WTC11 (cell line): ENCODE measurements at regions not wholly inside any gene's neighbourhood (a gene's known extent, or its start where the extent isn't known, plus 50 kb on each side); places are given as distances from the start of the nearest gene placed in this dataset.

ENCODE experiments used
- ATAC-seq: fragments of 200-7000 bp; cut with Tn5 transposase; 2 replicates; pipeline ENCODE4 v1.10.0; 2021; ENCODE audit warnings: mild to moderate bottlenecking, moderate library complexity
- CTCF ChIA-PET: fragments of 300-600 bp; sonication (Branson Sonifier 250); formaldehyde crosslinking; loops from one replicate; lab custom pipeline; 2021; ENCODE audit warnings: antibody characterized with exemption; lab: Charles Lee
- POLR2A ChIA-PET: fragments of 350-600 bp; sonication (Branson Sonifier 250); formaldehyde crosslinking; loops from one replicate; lab custom pipeline; 2021; ENCODE audit warnings: antibody characterized with exemption; lab: Charles Lee
- DNase-seq: peaks from one replicate; pipeline ENCODE4 v3.0.0; 2021; ENCODE audit warnings: low spot score
- H3K27ac Mint-ChIP-seq: 2 replicates; pipeline ENCODE4 v1.8.0; 2021; ENCODE audit warnings: mixed read lengths
- H3K27me3 Mint-ChIP-seq: 2 replicates; pipeline ENCODE4 v1.8.0; 2021; ENCODE audit warnings: low read depth, mild to moderate bottlenecking, moderate library complexity, mixed read lengths
- H3K36me3 Mint-ChIP-seq: 2 replicates; pipeline ENCODE4 v1.8.0; 2021; ENCODE audit warnings: mixed read lengths
- H3K4me1 Mint-ChIP-seq: 2 replicates; pipeline ENCODE4 v1.8.0; 2022; ENCODE audit warnings: mixed read lengths
- H3K4me3 Mint-ChIP-seq: 2 replicates; pipeline ENCODE4 v1.8.0; 2021; ENCODE audit warnings: mild to moderate bottlenecking, moderate library complexity, mixed read lengths
- H3K9me3 Mint-ChIP-seq: 2 replicates; pipeline ENCODE4 v1.8.0; 2021; ENCODE audit warnings: mixed read lengths
- CBFB ChIP-seq: sonication (generic); formaldehyde crosslinking; IDR thresholded peaks from 2 replicates; pipeline ENCODE4 v1.8.1; 2022; ENCODE audit warnings: mild to moderate bottlenecking, low read depth, missing genetic modification reagents
- E2F1 ChIP-seq: sonication (generic); formaldehyde crosslinking; IDR thresholded peaks from 2 replicates; pipeline ENCODE4 v1.8.0; 2022; ENCODE audit warnings: mild to moderate bottlenecking, missing genetic modification reagents
- ERG ChIP-seq: fragments of 250-450 bp; sonication (Bioruptor Pico); IDR thresholded peaks from 2 replicates; pipeline ENCODE4 v1.8.0; 2021; ENCODE audit warnings: mild to moderate bottlenecking
- ESRRA ChIP-seq: sonication (generic); formaldehyde crosslinking; IDR thresholded peaks from 2 replicates; pipeline ENCODE4 v1.8.1; 2022; ENCODE audit warnings: mild to moderate bottlenecking, missing genetic modification reagents, borderline replicate concordance
- GABPB1 ChIP-seq: sonication (generic); formaldehyde crosslinking; IDR thresholded peaks from 2 replicates; pipeline ENCODE4 v1.8.1; 2023; ENCODE audit warnings: mild to moderate bottlenecking, missing genetic modification reagents
- MAX ChIP-seq: sonication (generic); formaldehyde crosslinking; IDR thresholded peaks from 2 replicates; pipeline ENCODE4 v1.8.0; 2022; ENCODE audit warnings: mild to moderate bottlenecking, missing genetic modification reagents
- NFATC4 ChIP-seq: fragments of 250-450 bp; sonication (Bioruptor Pico); IDR thresholded peaks from 2 replicates; pipeline ENCODE4 v1.9.0; 2021; ENCODE audit warnings: mild to moderate bottlenecking
- OVOL2 ChIP-seq: fragments of 250-450 bp; sonication (Bioruptor Pico); IDR thresholded peaks from 2 replicates; pipeline ENCODE4 v1.9.0; 2021; ENCODE audit warnings: mild to moderate bottlenecking, borderline replicate concordance
- RELA ChIP-seq: sonication (generic); formaldehyde crosslinking; IDR thresholded peaks from 2 replicates; pipeline ENCODE4 v1.8.1; 2022; ENCODE audit warnings: missing genetic modification reagents, mild to moderate bottlenecking, borderline replicate concordance
- STAT6 ChIP-seq: sonication (generic); formaldehyde crosslinking; conservative IDR thresholded peaks from 2 replicates; pipeline ENCODE4 v1.8.1; 2023; ENCODE audit warnings: mild to moderate bottlenecking, low read depth, missing genetic modification reagents, moderate library complexity
- USF1 ChIP-seq: sonication (generic); formaldehyde crosslinking; IDR thresholded peaks from 2 replicates; pipeline ENCODE4 v1.8.0; 2022; ENCODE audit warnings: mild to moderate bottlenecking, missing genetic modification reagents
- USF2 ChIP-seq: sonication (generic); formaldehyde crosslinking; IDR thresholded peaks from 2 replicates; pipeline ENCODE4 v1.8.1; 2023; ENCODE audit warnings: mild to moderate bottlenecking, missing genetic modification reagents, moderate library complexity
- ZBTB21 ChIP-seq: sonication (generic); formaldehyde crosslinking; IDR thresholded peaks from 2 replicates; pipeline ENCODE4 v1.8.1; 2023; ENCODE audit warnings: mild to moderate bottlenecking, missing genetic modification reagents, borderline replicate concordance
- ZNF423 ChIP-seq: fragments of 250-450 bp; sonication (Bioruptor Pico); IDR thresholded peaks from 2 replicates; pipeline ENCODE4 v2.1.2; 2022; ENCODE audit warnings: mild to moderate bottlenecking, moderate library complexity
- ZNF532 ChIP-seq: fragments of 250-450 bp; sonication (Bioruptor Pico); IDR thresholded peaks from 2 replicates; pipeline ENCODE4 v1.9.0; 2021; ENCODE audit warnings: mild to moderate bottlenecking, borderline replicate concordance
- ZSCAN18 ChIP-seq: fragments of 250-450 bp; sonication (Bioruptor Pico); IDR thresholded peaks from 2 replicates; pipeline ENCODE4 v2.1.2; 2022; ENCODE audit warnings: mild to moderate bottlenecking, moderate library complexity

GRCh38 chr6:19697744-19698290, 139.4 kb upstream of the ID4 start (continued):
- TF ChIP-seq USF2 (CRISPR knock-in tag) = no peak
- TF ChIP-seq ZNF532 = no peak
- no peak for TF ChIP-seq GABPB1 (CRISPR knock-in tag)
- TF ChIP-seq CBFB (CRISPR knock-in tag) = no peak
- no peak for TF ChIP-seq ZNF423 (CRISPR knock-in tag)
- TF ChIP-seq STAT6 (CRISPR knock-in tag) = no peak
- TF ChIP-seq E2F1 (CRISPR knock-in tag) = no peak

GRCh38 chr6:19699932-19700331, 137.2 kb upstream of the ID4 start:
- H3K27ac Mint-ChIP-seq = no peak overlapping the region

GRCh38 chr6:19705606-19706005, 131.6 kb upstream of the ID4 start:
- no peaks in the 10 kb centered on the region for H3K27me3 Mint-ChIP-seq
- POLR2A ChIA-PET = no interaction called here
- no peak overlapping the region for H3K4me3 Mint-ChIP-seq
- CTCF ChIA-PET = no interaction called here
- DNase-seq (no peak), ATAC-seq (no peak)
- peaks cover 4% of the 10 kb centered on the region for H3K36me3 Mint-ChIP-seq
- 0 out of 2 replicates have a peak, but pooled peaks cover 2% of the 10 kb centered on the region for H3K4me1 Mint-ChIP-seq
- TF ChIP-seq ZSCAN18 (CRISPR knock-in tag) (no peak), OVOL2 (CRISPR knock-in tag) (no peak), NFATC4 (CRISPR knock-in tag) (no peak), USF1 (CRISPR knock-in tag) (no peak), MAX (CRISPR knock-in tag) (no peak), ESRRA (no peak), GABPB1 (CRISPR knock-in tag) (no peak), ERG (CRISPR knock-in tag) (no peak), ZBTB21 (CRISPR knock-in tag) (no peak)
- H3K27ac Mint-ChIP-seq = no peak overlapping the region
- peaks cover 8% of the 10 kb centered on the region; the same call in 1 of the 2 replicates for H3K9me3 Mint-ChIP-seq

More at GRCh38 chr6:19699932-19700331, 137.2 kb upstream of the ID4 start:
- DNase-seq (no peak), ATAC-seq (no peak)
- POLR2A ChIA-PET = no interaction called here
- Mint-ChIP-seq H3K9me3 (peaks cover 8% of the 10 kb centered on the region; the same call in 1 of the 2 replicates), H3K4me1 (0 out of 2 replicates have a peak, but pooled peaks cover 2% of the 10 kb centered on the region), H3K36me3 (peaks cover 4% of the 10 kb centered on the region), H3K4me3 (no peak overlapping the region), H3K27me3 (no peaks in the 10 kb centered on the region)
- CTCF ChIA-PET = interaction anchor here (0.9 to 1.4 kb wide), 2 partner anchors 15 to 489 kb away, joined by 3 to 6 read pairs; no protein-coding TSS in a partner anchor
- TF ChIP-seq RELA (CRISPR knock-in tag) = no peak
